Raji (cell line): ENCODE measurements at regions not wholly inside any gene's neighbourhood (a gene's known extent, or its start where the extent isn't known, plus 50 kb on each side); places are given as distances from the start of the nearest gene placed in this dataset.

Experiments used
- POLR2A ChIP-seq: IDR thresholded peaks from 2 replicates; pipeline ENCODE4 v1.6.1; 2011; ENCODE audit warnings: low read depth, low read length, control low read depth; ENCODE audit not compliant: insufficient read depth

- no peak for TF ChIP-seq POLR2A
These were observed 87.1 kb upstream of the DISP3 start for GRCh38 chr1:11391886-11392285.

GRCh38 chr1:11394592-11395245 lies 84.2 kb upstream of the DISP3 start:
- no peak for TF ChIP-seq POLR2A

- no peak for TF ChIP-seq POLR2A
These were observed 83.3 kb upstream of the DISP3 start for GRCh38 chr1:11395616-11396015.

DNA sequence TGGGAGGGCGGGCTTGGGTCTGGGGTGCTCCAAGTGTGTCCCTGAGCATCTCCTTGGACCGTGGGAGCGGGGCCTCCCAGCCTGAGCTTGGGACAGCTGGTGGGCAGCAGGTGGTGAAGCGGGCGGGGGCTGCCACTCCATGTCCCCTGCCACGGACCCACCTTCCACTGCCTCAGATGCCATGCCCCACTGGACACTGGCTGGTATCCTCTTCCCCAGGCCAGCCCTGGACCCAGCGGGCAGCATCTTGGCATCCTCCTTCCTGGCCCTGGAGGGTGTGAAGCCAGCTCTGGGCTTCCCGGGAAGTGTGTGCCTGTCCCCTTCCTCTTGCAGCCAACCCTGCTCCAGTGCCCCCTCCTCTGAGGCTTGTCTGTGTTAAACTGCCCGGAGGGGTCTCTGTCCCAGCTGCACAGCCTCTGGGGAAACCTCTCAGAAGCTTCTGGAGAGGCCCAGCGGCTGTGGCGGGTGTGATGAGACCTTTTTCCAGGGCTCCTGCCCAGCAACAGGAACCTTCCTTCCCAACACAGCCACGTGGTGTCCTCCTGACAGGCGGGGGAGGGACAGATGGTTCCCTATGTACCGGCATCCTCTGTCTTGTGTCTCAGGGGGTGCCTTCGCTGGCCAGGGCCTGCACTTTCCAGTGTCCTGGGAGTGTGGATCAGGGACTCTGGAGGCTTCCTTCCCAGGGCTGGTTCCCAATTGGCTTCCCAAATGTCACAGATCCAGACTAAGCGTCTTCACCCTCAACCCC lies 81.6 kb upstream of the DISP3 start:
- no peak for TF ChIP-seq POLR2A

GRCh38 chr1:11399250-11399649 lies 79.7 kb upstream of the DISP3 start:
- no peak for TF ChIP-seq POLR2A

GRCh38 chr1:11400155-11400554 lies 78.8 kb upstream of the DISP3 start:
- TF ChIP-seq POLR2A = no peak

DNA sequence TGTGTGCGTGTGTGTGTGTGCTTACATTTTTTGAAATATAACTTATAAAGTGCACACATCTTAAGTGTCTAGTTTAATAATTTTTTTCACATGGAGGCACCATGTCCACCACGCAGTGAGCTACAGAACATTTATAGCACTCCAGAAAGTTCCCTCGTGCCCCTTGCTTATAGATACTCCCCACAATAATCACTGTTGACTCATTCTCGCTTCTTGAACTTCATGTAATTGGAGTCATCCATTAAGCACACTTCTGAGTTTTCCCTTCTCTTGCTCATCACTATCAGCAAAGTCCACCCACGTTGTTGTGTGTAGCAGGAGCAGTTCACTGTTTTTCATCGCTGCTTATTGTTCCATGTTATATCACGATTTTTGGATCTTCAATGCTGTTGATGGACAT lies 78.4 kb upstream of the DISP3 start:
- no peak for TF ChIP-seq POLR2A

DNA sequence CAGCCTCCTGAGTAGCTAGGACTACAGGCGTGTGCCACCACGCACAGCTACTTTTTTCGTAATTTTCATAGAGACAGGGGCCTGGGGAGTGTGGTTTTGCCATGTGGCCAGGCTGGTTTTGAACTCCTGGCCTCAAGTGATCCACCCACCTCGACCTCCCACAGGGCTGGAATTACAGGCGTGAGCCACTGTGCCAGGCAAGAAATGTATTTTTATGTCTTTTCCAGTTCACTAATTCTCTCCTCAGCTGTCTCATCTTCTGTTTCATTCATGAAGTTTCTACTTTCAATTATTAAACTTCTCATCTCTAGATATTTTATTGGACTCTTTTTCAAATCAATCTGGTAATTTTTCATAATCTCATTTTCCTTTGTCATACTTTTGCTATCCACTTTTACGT lies 72.1 kb upstream of the DISP3 start:
- no peak for TF ChIP-seq POLR2A

DNA sequence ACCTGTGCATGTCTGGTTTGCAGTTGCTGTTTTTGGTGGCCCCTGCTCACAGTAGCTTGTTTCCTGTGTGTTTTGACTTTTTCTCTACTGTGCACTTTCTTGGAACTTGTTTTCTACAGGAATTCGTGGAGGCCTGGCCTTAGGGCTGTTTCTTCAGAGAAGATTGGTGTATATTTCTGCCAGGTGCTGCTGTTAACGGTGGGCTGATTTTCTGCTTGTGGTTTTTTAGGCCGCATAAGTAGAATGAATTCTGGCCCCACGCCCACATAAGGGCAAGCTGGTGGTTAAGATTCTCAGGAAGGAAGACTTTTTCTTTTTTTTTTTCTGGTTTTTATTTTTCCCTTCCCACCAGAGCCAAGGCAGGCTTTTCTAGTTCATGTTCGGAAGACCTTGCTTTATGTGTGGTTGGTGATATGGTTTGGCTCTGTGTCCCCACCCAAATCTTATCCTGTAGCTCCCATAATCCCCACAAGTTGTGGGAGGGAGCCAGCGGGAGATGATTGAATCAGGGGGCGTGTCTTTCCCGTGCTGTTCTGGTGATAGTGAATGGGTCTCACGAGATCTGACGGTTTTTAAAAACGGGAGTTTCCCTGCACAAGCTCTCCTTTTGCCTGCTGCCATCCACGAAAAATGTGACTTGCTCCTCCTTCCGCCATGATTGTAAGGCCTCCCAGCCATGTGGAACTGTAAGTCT lies 71.5 kb upstream of the DISP3 start:
- TF ChIP-seq POLR2A = no peak

- no peak for TF ChIP-seq POLR2A
These were observed 66.8 kb upstream of the DISP3 start for GRCh38 chr1:11412141-11412540.

- TF ChIP-seq POLR2A = no peak
These were observed 65.0 kb upstream of the DISP3 start for GRCh38 chr1:11413986-11414391.

GRCh38 chr1:11414926-11415538 lies 63.9 kb upstream of the DISP3 start:
- TF ChIP-seq POLR2A = no peak

GRCh38 chr1:11417162-11417561 lies 61.8 kb upstream of the DISP3 start:
- TF ChIP-seq POLR2A = no peak

- no peak for TF ChIP-seq POLR2A
These were observed 60.9 kb upstream of the DISP3 start for GRCh38 chr1:11418056-11418455.

DNA sequence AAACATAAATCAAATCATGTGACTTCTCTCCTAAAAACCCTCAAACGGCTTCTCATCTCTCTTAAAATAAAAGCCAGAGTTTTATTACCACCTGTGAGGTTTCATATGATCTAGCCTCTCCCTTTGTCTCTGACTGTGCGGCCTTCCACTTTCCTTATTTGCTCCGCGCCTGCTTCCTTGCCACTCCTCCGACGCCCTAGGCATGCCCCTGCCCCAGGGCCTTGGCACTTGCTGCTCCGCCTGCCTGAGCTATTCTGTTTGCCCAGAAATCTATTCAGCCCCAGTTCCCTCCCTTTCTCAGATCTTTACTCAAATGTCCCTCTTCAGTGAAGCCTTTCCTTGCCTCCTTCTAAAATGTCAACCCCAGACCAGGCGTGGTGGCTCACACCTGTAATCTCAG lies 57.5 kb upstream of the DISP3 start:
- TF ChIP-seq POLR2A = no peak

- TF ChIP-seq POLR2A = no peak
These were observed 56.3 kb upstream of the DISP3 start for GRCh38 chr1:11422686-11423085.

- TF ChIP-seq POLR2A = no peak
These were observed 52.3 kb upstream of the DISP3 start for GRCh38 chr1:11426617-11427016.

DNA sequence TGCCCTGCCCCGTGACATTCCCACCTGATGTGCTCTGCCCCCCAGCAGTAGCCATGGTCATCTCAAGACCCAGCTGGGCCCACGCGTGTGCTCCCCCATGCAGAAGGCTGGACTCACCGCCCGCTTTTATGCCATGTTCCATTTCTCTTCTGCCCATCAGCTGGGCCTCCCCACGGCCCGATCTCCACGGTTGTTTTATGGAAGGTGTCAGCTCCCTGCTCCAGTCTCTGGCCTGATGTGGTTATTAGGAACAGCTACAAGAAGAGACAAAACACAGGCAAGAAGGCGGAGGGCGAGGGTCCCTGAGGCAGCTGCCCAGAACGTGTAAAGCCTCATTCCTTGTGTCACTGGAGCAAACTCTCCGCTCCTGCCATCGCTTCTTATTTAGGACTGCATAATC lies 50.2 kb upstream of the DISP3 start:
- TF ChIP-seq POLR2A = no peak
